K562 (cell line): ENCODE measurements at regions not wholly inside any gene's neighbourhood (a gene's known extent, or its start where the extent isn't known, plus 50 kb on each side); places are given as distances from the start of the nearest gene placed in this dataset.
A peak's percentile ranks its signal among the peaks of the same experiment; 100 is the strongest.

ENCODE experiments used
- ATAC-seq: fragments of 200-7000 bp; cut with Tn5 transposase; 3 replicates; pipeline ENCODE4 v1.9.1; 2020; ENCODE audit warnings: moderate library complexity
- BruUV-seq: library from RNA; stranded (reverse); fragments of 400-500 nt; replicated peaks from 2 replicates; lab custom pipeline; 2021; lab: Mats Ljungman, UMichigan
- CTCF ChIA-PET: fragments of 300-600 bp; formaldehyde crosslinking; extraction: SDS; loops from one replicate; lab custom pipeline; 2021; ENCODE audit warnings: low intra/inter-chr PET ratio; lab: Yijun Ruan, JAX
- POLR2A ChIA-PET: fragments of 300-600, 350-650 bp; sonication (Branson Sonifier 250); formaldehyde crosslinking; extraction: SDS; loops from one replicate; lab custom pipeline; 2021; ENCODE audit warnings: antibody characterized with exemption, inconsistent platforms; lab: Yijun Ruan, JAX
- DNase-seq, 4 experiments: peaks; one replicate each; pipeline versions ENCODE4 v3.0.0 to v3.0.0-alpha.2; 2011 to 2018; ENCODE audit warnings: low spot score in 3 of 4, mixed read lengths in 3 of 4; ENCODE audit errors: extremely low read depth in 1 of 4
- FAIRE-seq: peaks from 2 replicates; lab custom pipeline; 2011; peaks lifted over from hg19 to GRCh38; lab: Jason Lieb, UNC
- H2AFZ ChIP-seq: 2 replicates; pipeline ENCODE4 v1.6.0; 2011; ENCODE audit warnings: low read depth, low read length, control low read depth, inconsistent platforms
- H3K27ac ChIP-seq: fragments of 200-600 bp; 3 replicates; pipeline ENCODE4 v1.8.0; 2011; ENCODE audit warnings: low read depth, mild to moderate bottlenecking, control low read depth, inconsistent platforms, low read length, moderate library complexity, mixed read lengths; ENCODE audit errors: extremely low read depth
- H3K27me3 ChIP-seq, 2 experiments: fragments of 300-600 bp in 1 of 2; 2 replicates in 1 of 2; 3 replicates in 1 of 2; pipeline versions ENCODE4 v1.6.0 to v1.8.0; 2011; ENCODE audit warnings: inconsistent platforms in 2 of 2, low read length in 2 of 2, mild to moderate bottlenecking in 1 of 2, mixed read lengths in 1 of 2, moderate library complexity in 1 of 2; ENCODE audit not compliant: control insufficient read depth in 2 of 2, insufficient read depth in 2 of 2
- H3K36me3 ChIP-seq: fragments of 300-600 bp; 3 replicates; pipeline ENCODE4 v1.8.0; 2011; ENCODE audit warnings: mild to moderate bottlenecking, low read length, inconsistent platforms; ENCODE audit not compliant: control insufficient read depth, insufficient read depth
- H3K4me1 ChIP-seq, 2 experiments: fragments of 200-600 bp in 1 of 2; replicated peaks in 1 of 2; 2 replicates in 1 of 2; 3 replicates in 1 of 2; pipeline versions ENCODE4 v1.5.1 to v1.8.0; 2011; ENCODE audit warnings: inconsistent platforms in 2 of 2, low read length in 2 of 2, mild to moderate bottlenecking in 1 of 2, mixed read lengths in 1 of 2, moderate library complexity in 1 of 2; ENCODE audit not compliant: control insufficient read depth in 2 of 2, insufficient read depth in 2 of 2
- H3K4me2 ChIP-seq: 2 replicates; pipeline ENCODE4 v1.6.1; 2011; ENCODE audit warnings: low read length, control low read depth, inconsistent platforms, mixed read lengths; ENCODE audit not compliant: insufficient read depth
- H3K4me3 ChIP-seq: fragments of 200-600 bp; sonication (generic), shearing (Covaris generic); 2 replicates; pipeline ENCODE4 v1.5.1; 2016; ENCODE audit warnings: control low read depth, inconsistent platforms
- H3K79me2 ChIP-seq: fragments of 200-600 bp; 3 replicates; pipeline ENCODE4 v1.8.0; 2011; ENCODE audit warnings: low read length, inconsistent platforms; ENCODE audit not compliant: control insufficient read depth, insufficient read depth
- H3K9ac ChIP-seq, 2 experiments: 2 replicates each; pipeline versions ENCODE4 v1.6.0 to v1.6.1; 2011; ENCODE audit warnings: low read depth in 2 of 2, low read length in 2 of 2, control low read depth in 1 of 2, inconsistent platforms in 1 of 2, mild to moderate bottlenecking in 1 of 2, mixed read lengths in 1 of 2; ENCODE audit not compliant: insufficient read depth in 1 of 2
- H3K9me1 ChIP-seq: one replicate; pipeline ENCODE4 v1.6.0; 2011; ENCODE audit warnings: inconsistent platforms, mild to moderate bottlenecking, low read length, moderate library complexity; ENCODE audit not compliant: control insufficient read depth, insufficient read depth
- H3K9me3 ChIP-seq: replicated peaks from 2 replicates; pipeline ENCODE4 v1.5.1; 2011; ENCODE audit warnings: low read depth, low read length, inconsistent platforms; ENCODE audit not compliant: control insufficient read depth, insufficient read depth
- H4K20me1 ChIP-seq: replicated peaks from 2 replicates; pipeline ENCODE4 v1.6.1; 2011; ENCODE audit warnings: low read length, inconsistent platforms, mixed read lengths; ENCODE audit not compliant: control insufficient read depth, insufficient read depth
- ASH1L ChIP-seq: fragments of 450-650 bp; IDR thresholded peaks from 2 replicates; pipeline ENCODE4 v1.6.1; 2018; ENCODE audit warnings: borderline replicate concordance, mild to moderate bottlenecking, low read depth; ENCODE audit not compliant: partially characterized antibody
- GABPB2 ChIP-seq: fragments of 250-450 bp; sonication (Bioruptor Pico); conservative IDR thresholded peaks from 2 replicates; pipeline ENCODE4 v1.5.1; 2021; ENCODE audit warnings: mild to moderate bottlenecking
- HLTF ChIP-seq: fragments of 450-650 bp; IDR thresholded peaks from 2 replicates; pipeline ENCODE4 v1.6.1; 2016
- L3MBTL2 ChIP-seq: fragments of 450-650 bp; IDR thresholded peaks from 2 replicates; pipeline ENCODE4 v1.6.1; 2016; ENCODE audit warnings: mild to moderate bottlenecking, moderate library complexity
- MYC ChIP-seq, 2 experiments: fragments of 250-450 bp in 1 of 2; sonication (Bioruptor Pico) in 1 of 2; IDR thresholded peaks; 2 replicates each; pipeline versions ENCODE4 v1.5.1 to v1.6.1; 2012 to 2021; ENCODE audit warnings: low read depth in 2 of 2, borderline replicate concordance in 1 of 2, improper control_type of control experiment in 1 of 2, low read length in 1 of 2, mild to moderate bottlenecking in 1 of 2, moderate library complexity in 1 of 2
- PTRF ChIP-seq: fragments of 450-650 bp; IDR thresholded peaks from 2 replicates; pipeline ENCODE4 v1.6.1; 2016; ENCODE audit warnings: mild to moderate bottlenecking, missing genetic modification characterization, missing compliant biosample characterization
- SPI1 ChIP-seq: IDR thresholded peaks from 2 replicates; pipeline ENCODE4 v1.6.1; 2011; ENCODE audit warnings: low read depth, low read length, control low read depth, borderline replicate concordance
- TBL1XR1 ChIP-seq, 2 experiments: IDR thresholded peaks; 2 replicates each; pipeline ENCODE4 v1.6.1; 2012; ENCODE audit warnings: improper control_type of control experiment in 2 of 2, low read length in 2 of 2, mild to moderate bottlenecking in 1 of 2
- U2AF1 ChIP-seq: fragments of 200-400 bp; formaldehyde crosslinking; optimal IDR thresholded peaks from 2 replicates; pipeline ENCODE3; 2017; ENCODE audit warnings: mild to moderate bottlenecking, low read depth, low read length, moderate library complexity
- ZBED1 ChIP-seq: IDR thresholded peaks from 2 replicates; pipeline ENCODE4 v1.6.1; 2014
- ZFP91 ChIP-seq: sonication (generic); formaldehyde crosslinking; IDR thresholded peaks from 2 replicates; pipeline ENCODE4 v1.8.0; 2022; ENCODE audit warnings: mild to moderate bottlenecking, missing genetic modification reagents
- ZNF263 ChIP-seq: sonication (generic); formaldehyde crosslinking; IDR thresholded peaks from 2 replicates; pipeline ENCODE4 v1.8.0; 2022; ENCODE audit warnings: mild to moderate bottlenecking, missing genetic modification reagents, borderline replicate concordance
- ZNF586 ChIP-seq: fragments of 450-650 bp; formaldehyde crosslinking; conservative IDR thresholded peaks from 2 replicates; pipeline ENCODE4 v1.4.0; 2020; ENCODE audit warnings: mild to moderate bottlenecking, moderate library complexity
- WGBS: fragments of 100-300 bp; shearing (Covaris generic); methylation state at CpG from one replicate; pipeline ENCODE4 v1.1.6; 2016; ENCODE audit warnings: low coverage, mixed read lengths; ENCODE audit not compliant: insufficient coverage; ENCODE audit errors: missing lambda C conversion rate; 5-methylcytosine and 5-hydroxymethylcytosine counted together
- in situ Hi-C: fragments of 300-500 bp; cut with MboI; formaldehyde crosslinking; loops from 4 replicates; pipeline ENCODE4 v1.15.0; 2018; ENCODE audit warnings: inconsistent platforms, mixed read lengths
- intact Hi-C: fragments of 100-400 bp; cut with micrococcal nuclease; formaldehyde crosslinking; loops from 2 replicates; pipeline ENCODE4 v1.14.2; 2022

GRCh38 chr1:10939654-10940450 lies 72.6 kb upstream of the TARDBP start:
- 8% methylated on average over 20 of the region's 20 CpGs for WGBS
- Histone ChIP-seq H3K27me3 (peaks cover 35 to 80% of the 10 kb centered on the region in 2 experiments), H3K4me3 (no peak overlapping the region), H3K9me3 (no peaks in the 10 kb centered on the region), H2AFZ (peak overlapping the region; percentile 63; the same call in 1 of the 2 replicates), H3K9me1 (no peaks in the 10 kb centered on the region), H4K20me1 (peaks cover 14% of the 10 kb centered on the region), H3K9ac (peak overlapping the region in 1 of 2 experiments; percentile 76; a peak in 2 of 4 replicates), H3K27ac (no peak overlapping the region), H3K4me1 (peaks cover 0 to 14% of the 10 kb centered on the region in 2 experiments; a peak in 4 of 5 replicates), H3K4me2 (no peak overlapping the region), H3K79me2 (no peaks in the 10 kb centered on the region), H3K36me3 (no peaks in the 10 kb centered on the region)
- peak in 1 of 4 experiments; percentile 22 for DNase-seq
- intact Hi-C loops: loop anchor here (10.0 kb wide), 1 partner anchor 425 kb away; no protein-coding TSS in a partner anchor
- ChIA-PET POLR2A (interaction anchor here (0.6 kb wide), 1 partner anchor 439 kb away, joined by 4 read pairs; no protein-coding TSS in a partner anchor), CTCF (interaction anchor here (0.5 to 0.7 kb wide), 2 partner anchors 431 to 445 kb away, joined by 3 read pairs; no protein-coding TSS in a partner anchor)
- no peak for FAIRE-seq
- peak; percentile 55 for ATAC-seq
- BruUV-seq: no TSS peak
- in situ Hi-C loops: loop anchor here (5.0 kb wide), 1 partner anchor 433 kb away; no protein-coding TSS in a partner anchor
- no peak for TF ChIP-seq ASH1L
- TF ChIP-seq ZBED1: no peak
- TF ChIP-seq SPI1: peak; percentile 26; the same call in 1 of the 2 replicates
- TF ChIP-seq PTRF (tag): no peak
- TF ChIP-seq ZFP91 (CRISPR knock-in tag): 0 out of 2 replicates have a peak, but pooled peaks have one; percentile 73
- TF ChIP-seq ZNF263 (CRISPR knock-in tag): peak; percentile 86
- no peak for TF ChIP-seq HLTF
- no peak for TF ChIP-seq ZNF586 (CRISPR knock-in tag)
- TF ChIP-seq U2AF1: no peak
- TF ChIP-seq GABPB2 (CRISPR knock-in tag): no peak
- TF ChIP-seq MYC (IDR thresholded peaks at IDR 0.05; ENCODE audit: low read depth, low read length): 0 out of 2 replicates have a peak, but pooled peaks have one; percentile 12
- TF ChIP-seq MYC (CRISPR knock-in tag; IDR thresholded peaks at IDR 0.05; ENCODE audit: borderline replicate concordance, low read depth): no peak
- no peak for TF ChIP-seq TBL1XR1 (IDR thresholded peaks at IDR 0.05; ENCODE audit: low read length in 2 of 2)
- 0 out of 2 replicates have a peak, but pooled peaks have one; percentile 9 for TF ChIP-seq L3MBTL2
- TF ChIP-seq, all 486 proteins: peak for 5
